EH (cell line): ENCODE measurements at regions not wholly inside any gene's neighbourhood (a gene's known extent, or its start where the extent isn't known, plus 50 kb on each side); places are given as distances from the start of the nearest gene placed in this dataset.
"Not testable (repeated sequence)": the region's sequence is repeated elsewhere in the genome, so short reads cannot be mapped to it uniquely, and the experiment has no call there.

Experiments
- DNase-seq: peaks from one replicate; pipeline ENCODE4 v3.0.0-alpha.2; 2015; ENCODE audit warnings: low read depth

DNA sequence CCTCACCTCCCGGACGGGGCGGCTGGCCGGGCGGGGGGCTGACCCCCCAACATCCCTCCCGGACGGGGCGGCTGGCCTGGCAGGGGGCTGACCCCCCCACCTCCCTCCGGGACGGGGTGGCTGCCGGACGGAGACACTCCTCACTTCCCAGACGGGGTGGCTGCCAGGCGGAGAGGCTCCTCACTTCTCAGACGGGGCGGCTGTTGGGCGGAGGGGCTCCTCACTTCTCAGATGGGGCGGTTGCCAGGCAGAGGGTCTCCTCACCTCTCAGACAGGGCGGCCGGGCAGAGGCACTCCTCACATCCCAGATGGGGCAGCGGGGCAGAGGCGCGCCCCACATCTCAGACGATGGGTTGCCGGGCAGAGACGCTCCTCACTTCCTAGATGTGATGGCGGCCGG, 1280.7 kb upstream of the SEL1L start:
- not testable (repeated sequence) for DNase-seq

- DNase-seq: no peak
Observed at GRCh38 chr14:82830596-82830995, 1296.9 kb upstream of the SEL1L start.

GRCh38 chr14:82836256-82836950, 1302.8 kb upstream of the SEL1L start:
- DNase-seq: no peak

DNA sequence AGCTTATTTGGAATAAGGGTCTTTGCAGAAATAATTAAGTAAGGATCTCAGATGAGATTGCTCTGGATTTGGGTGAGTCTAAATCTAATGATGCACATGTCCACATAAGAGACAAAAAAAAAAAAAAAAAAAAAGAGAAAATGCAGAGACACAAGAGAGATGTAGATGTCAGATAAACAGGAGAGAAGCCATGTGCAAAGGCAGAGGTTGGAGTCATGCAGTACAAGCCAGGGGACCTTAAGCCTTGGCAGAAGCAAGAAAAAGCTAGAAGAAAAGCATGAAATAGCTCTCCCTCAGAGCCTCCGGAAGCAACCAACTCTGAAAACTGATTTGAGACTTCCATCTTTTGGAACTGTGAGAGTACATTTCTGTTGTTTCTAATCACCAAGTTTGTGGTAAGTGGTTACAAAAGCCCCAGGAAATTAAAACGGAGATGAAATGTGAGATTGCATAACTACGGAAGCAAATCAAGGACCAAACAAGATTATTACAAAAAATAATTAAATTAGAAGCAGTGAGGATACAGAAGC, 1304.0 kb upstream of the SEL1L start:
- no peak for DNase-seq

- no peak for DNase-seq
Observed at GRCh38 chr14:82850576-82850975, 1316.9 kb upstream of the SEL1L start.

DNA sequence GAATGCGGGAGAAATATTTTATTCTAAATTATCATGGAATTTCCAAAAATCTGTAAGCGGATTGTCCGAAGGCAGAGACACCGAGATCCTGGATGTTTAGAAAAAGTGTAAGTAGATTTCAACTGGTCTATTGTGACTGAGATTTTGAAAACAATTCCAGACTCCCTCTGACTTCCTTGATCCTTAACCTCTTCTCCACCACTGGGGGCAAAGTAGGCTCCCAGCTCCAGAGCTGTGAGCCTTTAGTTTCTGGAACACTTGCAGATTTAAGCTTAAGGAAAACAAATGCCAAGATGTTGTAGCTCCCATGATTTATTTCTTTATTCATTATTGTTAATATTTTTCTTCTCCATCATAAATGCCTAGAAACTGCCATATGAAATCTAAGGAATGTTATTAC, 1320.5 kb upstream of the SEL1L start:
- no peak for DNase-seq

GRCh38 chr14:82854901-82855300, 1321.2 kb upstream of the SEL1L start:
- DNase-seq: no peak

DNA sequence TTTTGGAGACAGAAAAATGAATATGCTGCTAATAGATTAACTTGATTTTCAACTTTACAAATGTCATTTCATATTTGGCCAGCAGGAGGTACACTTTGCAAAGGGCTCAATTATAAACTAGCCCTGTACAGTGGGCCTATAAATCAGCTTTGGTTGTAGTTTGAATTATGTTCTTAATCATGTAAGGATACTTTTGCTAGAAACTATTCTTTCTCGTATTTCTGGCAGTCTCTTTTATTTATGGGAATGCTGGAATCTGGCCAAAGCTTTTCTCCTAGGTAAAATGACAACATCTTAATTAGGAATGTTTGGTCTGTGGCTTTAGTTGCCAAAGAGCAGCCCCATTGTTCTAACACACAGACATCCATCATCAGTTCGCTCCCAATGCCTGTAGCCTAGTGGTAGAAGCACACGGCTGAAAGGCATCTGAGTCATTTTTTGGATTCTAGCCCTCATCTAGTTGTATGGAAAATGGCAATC, 1322.3 kb upstream of the SEL1L start:
- DNase-seq: no peak

DNA sequence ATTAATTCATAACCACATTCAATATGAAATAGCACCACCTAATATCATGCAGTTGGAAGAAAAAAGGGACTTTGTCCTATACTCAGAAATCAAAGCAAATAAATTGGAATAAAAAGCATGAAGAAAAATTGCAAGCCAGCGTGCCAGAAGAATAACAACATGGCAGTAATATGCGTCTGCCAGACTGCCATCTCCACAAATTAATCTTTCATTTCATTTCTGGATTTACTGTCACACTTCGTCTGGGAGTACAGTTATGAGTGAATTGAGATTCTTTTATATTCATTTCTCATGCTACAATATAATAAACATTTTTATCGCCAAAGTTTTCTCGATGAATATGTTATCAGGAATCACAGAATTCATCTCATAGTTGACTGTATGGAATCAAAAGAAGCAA, 1327.7 kb upstream of the SEL1L start:
- no peak for DNase-seq

DNA sequence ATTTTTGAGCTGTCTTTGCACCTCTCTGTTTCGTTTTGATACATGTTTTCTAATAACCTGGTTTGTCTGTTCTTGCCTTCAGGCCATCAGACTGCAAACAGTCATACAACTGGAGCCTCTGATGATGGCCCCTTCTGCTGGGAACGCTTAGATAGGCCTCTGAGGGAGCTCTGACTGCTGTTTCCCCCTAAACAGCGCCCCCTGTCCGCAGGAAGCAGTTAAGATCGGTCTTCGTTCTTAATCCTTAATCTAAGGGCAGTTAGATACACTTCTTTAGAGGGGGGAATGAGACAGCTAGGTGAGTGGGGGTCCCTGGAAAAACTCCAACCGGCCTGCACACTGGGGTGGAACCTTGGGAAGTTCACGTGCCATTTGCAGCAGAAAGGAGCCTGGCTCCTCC, 1338.8 kb upstream of the SEL1L start:
- no peak for DNase-seq

DNA sequence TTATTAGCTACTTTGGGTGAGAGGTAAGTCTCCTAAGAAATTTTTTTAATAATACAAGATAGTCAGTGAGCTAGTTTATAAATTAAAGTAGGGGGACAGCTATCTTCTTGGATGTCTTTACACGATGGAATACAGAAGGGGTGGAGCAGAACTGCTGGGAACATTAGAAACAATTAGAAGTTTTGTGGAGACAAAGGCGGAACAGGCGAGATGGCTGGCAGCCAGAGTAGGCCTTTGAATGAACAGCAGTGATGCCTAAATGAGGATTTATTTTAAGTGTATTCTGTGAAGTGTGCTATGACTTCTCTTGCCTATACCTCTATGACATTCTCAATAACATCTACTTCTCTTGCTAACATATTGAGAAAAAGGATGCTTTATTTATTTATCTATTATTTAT, 1345.3 kb upstream of the SEL1L start:
- no peak for DNase-seq

DNA sequence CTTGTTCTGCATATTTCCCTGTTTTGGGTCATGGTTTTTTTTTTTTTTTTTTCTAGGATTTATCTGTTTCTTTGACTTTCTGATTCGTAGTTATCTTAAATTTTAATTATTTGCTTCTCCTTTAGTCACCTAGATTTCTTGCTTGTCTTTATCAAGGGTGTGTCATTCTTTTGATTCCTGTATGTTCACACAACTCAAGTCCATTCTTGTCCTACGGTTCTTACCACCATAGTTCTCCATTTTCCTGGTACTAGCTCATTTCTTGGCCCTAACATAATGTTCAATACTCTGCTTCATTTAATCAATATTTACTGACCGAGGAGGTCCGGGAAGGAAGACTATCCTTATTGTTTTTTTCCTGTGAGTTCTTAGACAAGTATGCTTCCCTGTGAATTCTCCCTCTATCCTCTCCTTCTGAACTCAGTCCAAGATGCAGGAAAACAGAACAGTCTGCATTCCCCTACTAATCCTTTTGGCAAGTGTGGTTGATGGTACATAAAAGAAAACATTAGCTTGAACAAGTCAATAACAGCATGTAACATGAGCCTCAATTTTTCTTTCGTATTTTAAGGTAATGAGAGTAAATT, 1346.4 kb upstream of the SEL1L start:
- no peak for DNase-seq

- DNase-seq: no peak
Observed at GRCh38 chr14:82886670-82887069, 1353.0 kb upstream of the SEL1L start.

DNA sequence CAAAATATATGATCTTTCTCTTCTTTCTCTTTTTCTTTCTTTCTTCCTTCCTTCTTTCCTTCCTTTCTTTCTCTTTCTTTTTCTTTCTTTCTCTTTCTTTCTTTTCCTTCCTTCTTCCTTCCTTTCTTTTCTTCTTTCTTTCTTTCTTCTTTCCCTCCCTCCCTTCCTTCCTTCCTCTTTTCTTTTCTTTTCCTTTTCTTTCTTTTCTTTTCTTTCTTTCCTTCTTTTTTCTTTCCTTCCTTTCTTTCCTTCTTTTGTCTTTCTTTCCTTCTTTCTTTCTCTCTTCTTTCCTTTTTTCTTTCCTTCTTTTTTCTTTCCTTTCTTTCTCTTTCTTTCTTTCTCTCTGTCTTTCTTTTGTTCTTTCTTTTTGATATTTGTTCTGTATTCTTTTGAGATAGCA, 1356.0 kb upstream of the SEL1L start:
- no peak for DNase-seq

- DNase-seq: no peak
Observed at GRCh38 chr14:82896476-82896875, 1362.8 kb upstream of the SEL1L start.

- no peak for DNase-seq
Observed at GRCh38 chr14:82897469-82898308, 1364.0 kb upstream of the SEL1L start.

DNA sequence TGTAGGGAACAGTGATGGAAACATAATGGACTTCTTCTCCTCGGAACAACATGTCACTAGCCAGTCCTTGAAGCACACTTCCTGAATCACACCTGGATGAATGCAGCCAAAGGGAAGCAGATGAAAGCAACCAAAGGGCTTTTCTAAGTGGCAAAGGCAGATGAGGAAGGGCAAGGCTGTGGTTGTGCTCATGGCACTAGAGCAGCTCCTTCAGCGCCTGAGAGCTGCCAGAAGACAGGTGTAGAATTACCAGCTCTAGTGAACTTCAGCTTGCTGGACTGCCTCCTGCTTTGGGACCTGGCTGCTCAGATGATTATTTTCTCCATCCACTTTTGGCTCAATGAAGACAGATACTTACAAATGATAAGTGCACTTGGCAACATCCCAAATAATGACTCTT, 1372.1 kb upstream of the SEL1L start:
- DNase-seq: no peak

DNA sequence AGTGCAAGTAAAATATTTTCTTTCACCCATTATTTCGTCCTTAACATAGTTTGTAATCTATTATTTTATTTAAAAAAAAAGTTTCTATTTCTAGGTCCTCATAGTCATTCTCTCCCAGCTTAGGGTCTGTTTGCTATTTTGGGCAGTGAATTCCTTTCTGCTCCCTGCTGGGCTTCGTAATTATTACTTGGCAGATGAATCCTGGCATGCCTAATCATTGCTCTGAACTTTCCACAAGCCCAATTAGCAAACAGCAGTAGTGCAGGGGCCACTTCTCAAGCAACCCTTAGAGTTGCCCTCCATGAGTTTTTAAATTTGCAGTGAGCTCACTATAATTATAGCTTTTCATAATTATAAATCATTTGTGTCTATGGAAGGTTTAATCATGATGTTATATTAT, 1378.3 kb upstream of the SEL1L start:
- DNase-seq: no peak

GRCh38 chr14:82913396-82913795, 1379.7 kb upstream of the SEL1L start:
- DNase-seq: no peak

GRCh38 chr14:82915381-82915780, 1381.7 kb upstream of the SEL1L start:
- DNase-seq: no peak

DNA sequence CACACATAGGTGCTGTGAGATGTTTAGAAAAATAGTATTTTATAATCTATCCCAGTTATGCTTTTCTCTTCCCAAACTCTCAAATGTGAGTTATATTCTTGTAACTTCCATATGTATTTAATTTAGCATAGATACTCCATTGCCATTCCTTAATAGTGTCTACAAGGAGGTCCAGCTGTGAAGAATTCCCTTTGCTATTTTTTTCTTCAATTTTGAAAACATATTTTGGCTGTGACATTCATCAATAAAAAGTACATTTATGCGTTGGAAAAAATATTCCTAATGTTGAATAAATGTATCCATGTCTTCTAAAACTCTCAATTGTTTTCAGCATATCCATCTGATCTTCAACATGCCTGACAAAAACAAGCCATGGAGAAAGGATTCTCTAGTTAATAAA, 1402.0 kb upstream of the SEL1L start:
- DNase-seq: no peak

GRCh38 chr14:82951171-82951570, 1417.5 kb upstream of the SEL1L start:
- DNase-seq: no peak

GRCh38 chr14:82963756-82964155, 1430.1 kb upstream of the SEL1L start:
- no peak for DNase-seq
